ENCODE measurements at regions not wholly inside any gene's neighbourhood (a gene's known extent, or its start where the extent isn't known, plus 50 kb on each side); places are given as distances from the start of the nearest gene placed in this dataset.
"Not testable (repeated sequence)": the region's sequence is repeated elsewhere in the genome, so short reads cannot be mapped to it uniquely, and the experiment has no call there.

GRCh38 chr12:97968641-97969197, 506.1 kb downstream of the RMST start:
- no peaks in the 10 kb centered on the region for H3K27me3 ChIP-seq (ENCODE audit: control insufficient read depth in 1 of 2, insufficient read depth in 2 of 2, low read length in 2 of 2)
- 62 to 63% methylated on average over 5 of the region's 5 CpGs for WGBS, 2 donors
- no peaks in the 10 kb centered on the region for H3K36me3 ChIP-seq (ENCODE audit: control insufficient read depth in 2 of 2, insufficient read depth in 2 of 2, low read length in 1 of 2)

GRCh38 chr12:97977870-97978405, 515.3 kb downstream of the RMST start:
- Histone ChIP-seq H3K4me1 (ENCODE audit: control insufficient read depth in 2 of 2, insufficient read depth in 2 of 2, low read length in 1 of 2) (no peaks in the 10 kb centered on the region), H3K36me3 (ENCODE audit: control insufficient read depth in 2 of 2, insufficient read depth in 2 of 2, low read length in 1 of 2) (no peaks in the 10 kb centered on the region), H3K27ac (ENCODE audit: low read depth in 2 of 2, low read length in 1 of 2) (no peak overlapping the region), H3K4me3 (ENCODE audit: low read depth in 1 of 2, low read length in 2 of 2) (no peak overlapping the region), H3K27me3 (ENCODE audit: control insufficient read depth in 1 of 2, insufficient read depth in 2 of 2, low read length in 2 of 2) (no peaks in the 10 kb centered on the region), H3K9me3 (ENCODE audit: control insufficient read depth in 2 of 2, insufficient read depth in 1 of 2, low read depth in 1 of 2, low read length in 1 of 2) (peaks cover 2 to 3% of the 10 kb centered on the region in 2 donors)
- WGBS, 2 donors = 58 to 73% methylated on average over 2 of the region's 2 CpGs

More at GRCh38 chr12:97968641-97969197, 506.1 kb downstream of the RMST start:
- Histone ChIP-seq H3K27ac (ENCODE audit: low read depth in 2 of 2, low read length in 1 of 2) (no peak overlapping the region), H3K4me1 (ENCODE audit: control insufficient read depth in 2 of 2, insufficient read depth in 2 of 2, low read length in 1 of 2) (no peaks in the 10 kb centered on the region), H3K9me3 (ENCODE audit: control insufficient read depth in 2 of 2, insufficient read depth in 1 of 2, low read depth in 1 of 2, low read length in 1 of 2) (no peaks in the 10 kb centered on the region), H3K4me3 (ENCODE audit: low read depth in 1 of 2, low read length in 2 of 2) (no peak overlapping the region)

GRCh38 chr12:97982684-97983083, 520.1 kb downstream of the RMST start:
- H3K36me3 ChIP-seq (ENCODE audit: control insufficient read depth in 2 of 2, insufficient read depth in 2 of 2, low read length in 1 of 2) = no peaks in the 10 kb centered on the region
- WGBS, 2 donors = 85 to 87% methylated on average over 3 of the region's 3 CpGs
- H3K27me3 ChIP-seq (ENCODE audit: control insufficient read depth in 1 of 2, insufficient read depth in 2 of 2, low read length in 2 of 2) = no peaks in the 10 kb centered on the region

DNA sequence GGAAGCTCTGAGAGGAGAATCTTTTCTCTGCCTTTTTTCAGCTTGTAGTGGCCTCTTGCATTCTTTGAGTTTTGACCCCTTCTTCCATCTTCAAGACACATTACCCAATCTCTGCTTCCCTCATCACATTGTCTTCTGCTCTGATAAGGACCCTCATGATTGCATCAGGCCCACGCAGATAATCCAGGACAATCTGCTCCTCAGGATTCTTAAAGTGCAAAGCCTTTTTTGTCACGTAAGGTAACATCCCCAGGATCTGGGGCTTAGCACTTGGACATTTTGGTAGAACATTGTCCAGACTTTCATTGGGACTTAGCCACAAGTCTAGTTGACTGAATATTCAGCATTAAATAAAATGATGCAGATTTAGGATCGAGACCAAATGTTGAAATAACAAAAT, 521.2 kb downstream of the RMST start:
- Histone ChIP-seq H3K4me3 (ENCODE audit: low read depth in 1 of 2, low read length in 2 of 2) (no peak overlapping the region), H3K27me3 (ENCODE audit: control insufficient read depth in 1 of 2, insufficient read depth in 2 of 2, low read length in 2 of 2) (no peaks in the 10 kb centered on the region), H3K27ac (ENCODE audit: low read depth in 2 of 2, low read length in 1 of 2) (no peak overlapping the region), H3K9me3 (ENCODE audit: control insufficient read depth in 2 of 2, insufficient read depth in 1 of 2, low read depth in 1 of 2, low read length in 1 of 2) (peaks cover 2 to 5% of the 10 kb centered on the region in 2 donors), H3K4me1 (ENCODE audit: control insufficient read depth in 2 of 2, insufficient read depth in 2 of 2, low read length in 1 of 2) (no peaks in the 10 kb centered on the region), H3K36me3 (ENCODE audit: control insufficient read depth in 2 of 2, insufficient read depth in 2 of 2, low read length in 1 of 2) (no peaks in the 10 kb centered on the region)
- WGBS, 2 donors = 80 to 83% methylated on average over 3 of the region's 3 CpGs

More at GRCh38 chr12:97982684-97983083, 520.1 kb downstream of the RMST start:
- no peak overlapping the region for H3K4me3 ChIP-seq (ENCODE audit: low read depth in 1 of 2, low read length in 2 of 2)
- H3K4me1 ChIP-seq (ENCODE audit: control insufficient read depth in 2 of 2, insufficient read depth in 2 of 2, low read length in 1 of 2) = no peaks in the 10 kb centered on the region
- H3K9me3 ChIP-seq (ENCODE audit: control insufficient read depth in 2 of 2, insufficient read depth in 1 of 2, low read depth in 1 of 2, low read length in 1 of 2) = peaks cover 2 to 3% of the 10 kb centered on the region in 2 donors
- H3K27ac ChIP-seq (ENCODE audit: low read depth in 2 of 2, low read length in 1 of 2) = no peak overlapping the region

DNA sequence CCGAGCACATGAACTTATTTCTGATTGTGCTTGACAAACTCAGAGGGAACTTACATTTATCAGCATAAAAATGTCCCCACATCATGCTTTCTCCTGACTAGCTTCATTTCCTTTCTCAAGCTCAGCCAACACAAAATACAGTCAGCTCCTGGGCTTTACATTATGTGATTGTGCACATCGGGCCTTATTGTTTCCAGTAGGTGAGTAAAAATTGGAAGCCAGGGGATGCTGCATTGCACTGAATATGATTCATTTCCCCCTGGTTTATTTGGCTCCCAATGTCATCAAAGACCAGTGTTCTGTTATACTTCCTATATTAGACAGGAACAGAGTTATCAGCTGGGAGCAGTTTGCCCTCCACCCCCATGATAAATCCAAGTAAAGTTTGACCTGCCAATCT, 521.8 kb downstream of the RMST start:
- Histone ChIP-seq H3K4me3 (ENCODE audit: low read depth in 1 of 2, low read length in 2 of 2) (no peak overlapping the region), H3K9me3 (ENCODE audit: control insufficient read depth in 2 of 2, insufficient read depth in 1 of 2, low read depth in 1 of 2, low read length in 1 of 2) (peaks cover 0 to 5% of the 10 kb centered on the region in 2 donors), H3K27me3 (ENCODE audit: control insufficient read depth in 1 of 2, insufficient read depth in 2 of 2, low read length in 2 of 2) (no peaks in the 10 kb centered on the region), H3K4me1 (ENCODE audit: control insufficient read depth in 2 of 2, insufficient read depth in 2 of 2, low read length in 1 of 2) (no peaks in the 10 kb centered on the region), H3K27ac (ENCODE audit: low read depth in 2 of 2, low read length in 1 of 2) (no peak overlapping the region), H3K36me3 (ENCODE audit: control insufficient read depth in 2 of 2, insufficient read depth in 2 of 2, low read length in 1 of 2) (no peaks in the 10 kb centered on the region)
- 75 to 78% methylated on average over 2 of the region's 2 CpGs for WGBS, 2 donors

GRCh38 chr12:97984974-97985580, 522.5 kb downstream of the RMST start:
- H3K36me3 ChIP-seq (ENCODE audit: control insufficient read depth in 2 of 2, insufficient read depth in 2 of 2, low read length in 1 of 2) = no peaks in the 10 kb centered on the region
- H3K9me3 ChIP-seq (ENCODE audit: control insufficient read depth in 2 of 2, insufficient read depth in 1 of 2, low read depth in 1 of 2, low read length in 1 of 2) = peaks cover 0 to 1% of the 10 kb centered on the region in 2 donors
- WGBS, 2 donors = 60 to 66% methylated on average over 4 of the region's 4 CpGs
- H3K27me3 ChIP-seq (ENCODE audit: control insufficient read depth in 1 of 2, insufficient read depth in 2 of 2, low read length in 2 of 2) = no peaks in the 10 kb centered on the region
- H3K4me3 ChIP-seq (ENCODE audit: low read depth in 1 of 2, low read length in 2 of 2) = no peak overlapping the region
- no peaks in the 10 kb centered on the region for H3K4me1 ChIP-seq (ENCODE audit: control insufficient read depth in 2 of 2, insufficient read depth in 2 of 2, low read length in 1 of 2)
- H3K27ac ChIP-seq (ENCODE audit: low read depth in 2 of 2, low read length in 1 of 2) = no peak overlapping the region

DNA sequence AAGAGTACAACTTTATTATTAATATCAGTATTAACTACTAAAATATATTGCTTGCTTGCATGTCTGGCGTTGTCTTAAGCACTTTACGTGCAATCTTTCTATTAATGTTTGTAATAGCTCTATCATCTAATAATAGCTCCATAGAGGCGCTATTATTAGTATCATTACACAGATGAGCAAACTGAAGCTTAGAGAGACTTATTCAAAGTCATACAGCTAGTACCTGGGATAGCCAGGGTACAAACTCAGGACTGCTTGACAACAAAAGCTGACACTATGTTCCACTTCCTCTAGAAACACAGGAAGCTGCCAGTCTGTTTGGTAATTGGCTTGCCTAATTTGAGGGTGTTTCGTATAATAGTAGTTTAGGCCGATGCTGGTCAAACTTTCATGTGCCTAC, 523.2 kb downstream of the RMST start:
- Histone ChIP-seq H3K9me3 (ENCODE audit: control insufficient read depth in 2 of 2, insufficient read depth in 1 of 2, low read depth in 1 of 2, low read length in 1 of 2) (peaks cover 0 to 1% of the 10 kb centered on the region in 2 donors), H3K27me3 (ENCODE audit: control insufficient read depth in 1 of 2, insufficient read depth in 2 of 2, low read length in 2 of 2) (no peaks in the 10 kb centered on the region), H3K4me1 (ENCODE audit: control insufficient read depth in 2 of 2, insufficient read depth in 2 of 2, low read length in 1 of 2) (no peaks in the 10 kb centered on the region), H3K27ac (ENCODE audit: low read depth in 2 of 2, low read length in 1 of 2) (no peak overlapping the region), H3K36me3 (ENCODE audit: control insufficient read depth in 2 of 2, insufficient read depth in 2 of 2, low read length in 1 of 2) (no peaks in the 10 kb centered on the region), H3K4me3 (ENCODE audit: low read depth in 1 of 2, low read length in 2 of 2) (no peak overlapping the region)
- WGBS, 2 donors = 89 to 90% methylated on average over 5 of the region's 5 CpGs

DNA sequence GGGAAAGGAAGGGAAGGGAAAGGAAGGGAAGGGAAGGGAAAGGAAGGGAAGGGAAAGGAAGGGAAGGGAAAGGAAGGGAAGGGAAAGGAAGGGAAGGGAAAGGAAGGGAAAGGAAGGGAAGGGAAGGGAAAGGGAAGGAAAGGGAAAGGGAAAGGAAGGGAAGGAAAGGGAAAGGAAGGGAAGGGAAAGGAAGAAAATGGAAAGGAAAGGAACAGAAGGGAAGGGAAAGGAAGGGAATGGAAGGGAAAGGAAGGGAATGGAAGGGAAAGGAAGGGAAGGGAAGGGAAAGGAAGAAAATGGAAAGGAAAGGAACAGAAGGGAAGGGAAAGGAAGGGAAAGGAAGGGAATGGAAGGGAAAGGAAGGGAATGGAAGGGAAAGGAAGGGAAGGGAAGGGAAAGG, 526.0 kb downstream of the RMST start:
- H3K27me3 ChIP-seq (ENCODE audit: control insufficient read depth in 1 of 2, insufficient read depth in 2 of 2, low read length in 2 of 2); H3K4me1 ChIP-seq (ENCODE audit: control insufficient read depth in 2 of 2, insufficient read depth in 2 of 2, low read length in 1 of 2); H3K36me3 ChIP-seq (ENCODE audit: control insufficient read depth in 2 of 2, insufficient read depth in 2 of 2, low read length in 1 of 2); H3K4me3 ChIP-seq (ENCODE audit: low read depth in 1 of 2, low read length in 2 of 2); H3K9me3 ChIP-seq (ENCODE audit: control insufficient read depth in 2 of 2, insufficient read depth in 1 of 2, low read depth in 1 of 2, low read length in 1 of 2); H3K27ac ChIP-seq (ENCODE audit: low read depth in 2 of 2, low read length in 1 of 2): not testable (repeated sequence)

DNA sequence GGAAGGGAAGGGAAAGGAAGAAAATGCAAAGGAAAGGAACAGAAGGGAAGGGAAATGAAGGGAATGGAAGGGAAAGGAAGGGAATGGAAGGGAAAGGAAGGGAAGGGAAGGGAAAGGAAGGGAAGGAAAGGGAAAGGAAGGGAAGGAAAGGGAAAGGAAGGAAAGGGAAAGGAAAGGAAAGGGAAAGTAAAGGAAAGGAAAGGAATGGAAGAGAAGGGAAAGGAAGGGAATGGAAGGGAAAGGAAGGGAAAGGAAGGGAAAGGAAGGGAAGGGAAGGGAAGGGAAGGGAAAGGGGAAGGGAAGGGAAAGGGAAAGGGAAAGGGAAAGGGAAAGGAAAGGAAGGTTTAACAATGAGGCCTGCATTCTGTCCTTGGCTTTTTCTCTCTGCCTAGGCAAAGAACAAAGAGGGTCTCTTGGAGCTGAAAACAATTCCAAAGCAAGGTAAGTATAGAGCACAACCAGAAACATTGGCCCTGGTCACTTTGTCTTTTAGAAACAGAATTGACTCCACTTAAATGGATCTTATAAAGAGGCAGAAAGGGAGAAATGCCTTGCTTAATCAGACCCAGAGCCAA, 525.9 kb upstream of the TMPO start:
- no peak overlapping the region for H3K27ac ChIP-seq (ENCODE audit: low read depth in 2 of 2, low read length in 1 of 2)
- H3K4me1 ChIP-seq (ENCODE audit: control insufficient read depth in 2 of 2, insufficient read depth in 2 of 2, low read length in 1 of 2) = no peaks in the 10 kb centered on the region
- H3K4me3 ChIP-seq (ENCODE audit: low read depth in 1 of 2, low read length in 2 of 2) = no peak overlapping the region
- H3K9me3 ChIP-seq (ENCODE audit: control insufficient read depth in 2 of 2, insufficient read depth in 1 of 2, low read depth in 1 of 2, low read length in 1 of 2) = peaks cover 0 to 1% of the 10 kb centered on the region in 2 donors
- no peaks in the 10 kb centered on the region for H3K27me3 ChIP-seq (ENCODE audit: control insufficient read depth in 1 of 2, insufficient read depth in 2 of 2, low read length in 2 of 2)
- no peaks in the 10 kb centered on the region for H3K36me3 ChIP-seq (ENCODE audit: control insufficient read depth in 2 of 2, insufficient read depth in 2 of 2, low read length in 1 of 2)

Measured in esophagus (tissue), 2 donors.